ENCODE measurements at regions not wholly inside any gene's neighbourhood (a gene's known extent, or its start where the extent isn't known, plus 50 kb on each side); places are given as distances from the start of the nearest gene placed in this dataset.

DNA sequence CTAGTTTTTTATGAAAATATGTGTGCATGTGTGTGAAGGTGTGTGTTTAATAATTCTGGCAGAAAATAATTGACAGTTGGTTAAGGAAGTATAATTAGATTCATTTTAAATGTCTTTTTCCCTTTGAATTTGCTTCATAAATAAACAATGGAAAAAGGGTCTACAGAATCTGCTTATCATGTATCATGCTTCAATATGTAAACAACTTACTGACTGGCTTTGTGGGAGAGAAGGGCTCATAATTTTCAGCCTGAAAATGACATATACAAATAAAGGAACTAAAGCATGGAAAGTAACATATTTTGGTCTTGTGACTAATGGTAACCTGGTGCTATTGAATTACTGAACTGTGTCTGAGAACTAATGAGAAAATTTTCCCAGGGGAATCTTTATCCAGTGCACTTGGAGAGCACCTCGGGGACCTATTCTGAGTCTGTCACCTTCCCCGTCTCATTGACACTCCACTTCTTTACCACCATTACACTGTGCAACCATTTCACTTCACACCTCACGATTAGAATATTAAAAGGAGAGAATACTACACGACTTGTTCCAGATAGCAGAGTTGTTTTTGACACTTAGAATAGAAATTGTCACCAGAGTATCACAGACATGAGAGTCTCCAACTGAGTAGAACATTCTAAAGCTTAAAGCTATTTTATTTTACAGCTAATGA is 298.6 kb downstream of the TFEC start:
- no peak for FAIRE-seq
- ChIA-PET SMC1A (ENCODE audit: uncharacterized antibody, unreplicated experiment) (no interaction called here), CTCF (no interaction called here), RAD21 (ENCODE audit: unreplicated experiment) (no interaction called here), POLR2A (no interaction called here)
- WGBS (ENCODE audit: insufficient coverage, insufficient replicate concordance, low lambda C conversion rate, missing lambda C conversion rate) = 1% methylated on average over 4 of the region's 4 CpGs
- no peaks in the 10 kb centered on the region for H3K79me2 ChIP-seq (ENCODE audit: control insufficient read depth, insufficient read depth, low read length)
- no peak overlapping the region for H3K4me3 ChIP-seq
- in situ Hi-C loops (cut with MboI) (no loop called here), intact Hi-C loops (cut with micrococcal nuclease; ENCODE audit: unreplicated experiment) (no loop called here)
- ATAC-seq = no peak
- no peak overlapping the region for H3K9ac ChIP-seq (ENCODE audit: control insufficient read depth, insufficient read depth, low read length)
- no peak overlapping the region for H3K27ac ChIP-seq (ENCODE audit: control insufficient read depth, insufficient read depth)
- no peak overlapping the region for H3K4me2 ChIP-seq (ENCODE audit: control insufficient read depth, insufficient read depth)
- H2AFZ ChIP-seq (ENCODE audit: control insufficient read depth, low read depth, low read length) = no peak overlapping the region
- BruUV-seq (replicated peaks) = no TSS peak
- no peaks in the 10 kb centered on the region for H3K36me3 ChIP-seq (ENCODE audit: control insufficient read depth in 2 of 2, insufficient read depth in 2 of 2, low read length in 1 of 2)
- no peak for TF ChIP-seq EED (IDR thresholded peaks at IDR 0.05; ENCODE audit: low read depth)
- TF ChIP-seq, protein P1, sequence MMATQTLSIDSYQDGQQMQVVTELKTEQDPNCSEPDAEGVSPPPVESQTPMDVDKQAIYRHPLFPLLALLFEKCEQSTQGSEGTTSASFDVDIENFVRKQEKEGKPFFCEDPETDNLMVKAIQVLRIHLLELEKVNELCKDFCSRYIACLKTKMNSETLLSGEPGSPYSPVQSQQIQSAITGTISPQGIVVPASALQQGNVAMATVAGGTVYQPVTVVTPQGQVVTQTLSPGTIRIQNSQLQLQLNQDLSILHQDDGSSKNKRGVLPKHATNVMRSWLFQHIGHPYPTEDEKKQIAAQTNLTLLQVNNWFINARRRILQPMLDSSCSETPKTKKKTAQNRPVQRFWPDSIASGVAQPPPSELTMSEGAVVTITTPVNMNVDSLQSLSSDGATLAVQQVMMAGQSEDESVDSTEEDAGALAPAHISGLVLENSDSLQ (IDR thresholded peaks at IDR 0.05) = no peak
- TF ChIP-seq PAX8 (IDR thresholded peaks at IDR 0.05) = no peak
- TF ChIP-seq MEF2B (IDR thresholded peaks at IDR 0.05; ENCODE audit: partially characterized antibody, poor library complexity, severe bottlenecking) = peak; percentile 50
- TF ChIP-seq EGR1 (IDR thresholded peaks at IDR 0.05; ENCODE audit: borderline replicate concordance in 1 of 2, low read depth in 2 of 2, low read length in 2 of 2) = no peak
- TF ChIP-seq CTCF (IDR thresholded peaks at IDR 0.05 in 2 of 3, conservative IDR thresholded peaks at IDR 0.05 in 1 of 3; ENCODE audit: control insufficient read depth in 2 of 3, extremely low read depth in 1 of 3, insufficient read depth in 1 of 3, low read depth in 3 of 3, low read length in 3 of 3) = no peak
- no peak for TF ChIP-seq CHD4 (IDR thresholded peaks at IDR 0.05)
- no peaks in the 10 kb centered on the region for H3K4me1 ChIP-seq (ENCODE audit: control insufficient read depth, insufficient read depth, low read length)
- DNase-seq (ENCODE audit: low read depth, low spot score) = no peak
- no peaks in the 10 kb centered on the region for H3K27me3 ChIP-seq (replicated peaks in 1 of 2; ENCODE audit: control insufficient read depth in 2 of 2, insufficient read depth in 2 of 2, low read length in 1 of 2)
- no peaks in the 10 kb centered on the region for H4K20me1 ChIP-seq (ENCODE audit: control insufficient read depth, insufficient read depth)
- H3K9me3 ChIP-seq (replicated peaks; ENCODE audit: control insufficient read depth, insufficient read depth, low read length) = no peaks in the 10 kb centered on the region
